ENCODE measurements at regions not wholly inside any gene's neighbourhood (a gene's known extent, or its start where the extent isn't known, plus 50 kb on each side); places are given as distances from the start of the nearest gene placed in this dataset.

GRCh38 chr5:105806596-105806995 lies 1864.1 kb downstream of the EFNA5 start:
- TF ChIP-seq POLR2A (IDR thresholded peaks at IDR 0.05): no peak
- no peak for TF ChIP-seq CTCF (IDR thresholded peaks at IDR 0.05 in 4 of 5, conservative IDR thresholded peaks at IDR 0.05 in 1 of 5)
